GM03348 (cell line): ENCODE measurements at regions not wholly inside any gene's neighbourhood (a gene's known extent, or its start where the extent isn't known, plus 50 kb on each side); places are given as distances from the start of the nearest gene placed in this dataset.
A peak's percentile ranks its signal among the peaks of the same experiment; 100 is the strongest.

Experiments used
- DNase-seq: peaks from one replicate; pipeline ENCODE4 v3.0.0; 2012; ENCODE audit warnings: low spot score

GRCh38 chr1:170864876-170865538, 70.3 kb upstream of the MROH9 start:
- no peak for DNase-seq

- no peak for DNase-seq
Observed at GRCh38 chr1:170866646-170867045, 68.7 kb upstream of the MROH9 start.

- DNase-seq, result no peak
Observed at GRCh38 chr1:170871868-170872267, 63.5 kb upstream of the MROH9 start.

- DNase-seq, result no peak
Observed at GRCh38 chr1:170872663-170873062, 62.7 kb upstream of the MROH9 start.

- no peak for DNase-seq
Observed at GRCh38 chr1:170874671-170875070, 60.7 kb upstream of the MROH9 start.

- DNase-seq, result peak; percentile 17
Observed at GRCh38 chr1:170881268-170882265, 53.8 kb upstream of the MROH9 start.
